HepG2 (cell line): ENCODE measurements at regions not wholly inside any gene's neighbourhood (a gene's known extent, or its start where the extent isn't known, plus 50 kb on each side); places are given as distances from the start of the nearest gene placed in this dataset.

Experiments
- ATAC-seq: fragments of 200-7000 bp; cut with Tn5 transposase; 3 replicates; pipeline ENCODE4 v1.9.1; 2020; ENCODE audit warnings: mild to moderate bottlenecking, moderate library complexity
- BruUV-seq: library from RNA; stranded (reverse); fragments of 400-500 nt; replicated peaks from 2 replicates; lab custom pipeline; 2021; lab: Mats Ljungman, UMichigan
- CTCF ChIA-PET: fragments of 300-600 bp; formaldehyde crosslinking; extraction: SDS; loops from one replicate; lab custom pipeline; 2021; ENCODE audit warnings: low total read pairs, inconsistent platforms, low intra/inter-chr PET ratio; lab: Yijun Ruan, JAX
- POLR2A ChIA-PET: fragments of 350-600 bp; sonication (Branson Sonifier 250); formaldehyde crosslinking; loops from one replicate; lab custom pipeline; 2020; ENCODE audit warnings: antibody characterized with exemption, inconsistent platforms; lab: Yijun Ruan, JAX
- DNase-seq: peaks from one replicate; pipeline ENCODE4 v3.0.0-alpha.2; 2015; ENCODE audit warnings: low spot score
- FAIRE-seq: peaks from 3 replicates; lab custom pipeline; 2011; peaks lifted over from hg19 to GRCh38; lab: Jason Lieb, UNC
- H2AFZ ChIP-seq: one replicate; pipeline ENCODE4 v1.6.1; 2011; ENCODE audit warnings: low read length, inconsistent platforms
- H3K27ac ChIP-seq: fragments of 300-600 bp; 3 replicates; pipeline ENCODE4 v1.8.0; 2011; ENCODE audit warnings: mixed run types, mild to moderate bottlenecking, mixed read lengths, low read length, inconsistent platforms; ENCODE audit not compliant: insufficient read depth; ENCODE audit errors: extremely low read length
- H3K27me3 ChIP-seq, 2 experiments: fragments of 200-600 bp in 1 of 2; 2 replicates in 1 of 2; 3 replicates in 1 of 2; pipeline versions ENCODE4 v1.6.0 to v1.8.0; 2011; ENCODE audit warnings: low read length in 2 of 2, mild to moderate bottlenecking in 2 of 2, moderate library complexity in 2 of 2, inconsistent platforms in 1 of 2; ENCODE audit not compliant: insufficient read depth in 2 of 2, control insufficient read depth in 1 of 2
- H3K36me3 ChIP-seq, 2 experiments: fragments of 200-600 bp in 1 of 2; replicated peaks in 1 of 2; 2 replicates in 1 of 2; 3 replicates in 1 of 2; pipeline versions ENCODE4 v1.5.1 to v1.8.0; 2011; ENCODE audit warnings: low read length in 2 of 2, inconsistent platforms in 1 of 2; ENCODE audit not compliant: insufficient read depth in 2 of 2, control insufficient read depth in 1 of 2
- H3K4me1 ChIP-seq: 2 replicates; pipeline ENCODE4 v1.5.1; 2012; ENCODE audit warnings: low read length, inconsistent platforms; ENCODE audit not compliant: insufficient read depth
- H3K4me2 ChIP-seq: 2 replicates; pipeline ENCODE4 v1.6.0; 2011; ENCODE audit warnings: low read depth, low read length, inconsistent platforms
- H3K4me3 ChIP-seq, 3 experiments: fragments of 200-600 bp in 1 of 3; sonication (generic), shearing (Covaris generic) in 1 of 3; replicated peaks in 1 of 3; 2 replicates each; pipeline ENCODE4 v1.5.1; 2011 to 2016; ENCODE audit warnings: low read length in 3 of 3, inconsistent platforms in 2 of 3, low read depth in 2 of 3, mild to moderate bottlenecking in 2 of 3, control low read depth in 1 of 3, mixed read lengths in 1 of 3; ENCODE audit not compliant: insufficient read depth in 1 of 3
- H3K79me2 ChIP-seq: one replicate; pipeline ENCODE4 v1.6.1; 2011; ENCODE audit warnings: low read length, inconsistent platforms; ENCODE audit not compliant: insufficient read depth
- H3K9ac ChIP-seq: 2 replicates; pipeline ENCODE4 v1.6.0; 2011; ENCODE audit warnings: mild to moderate bottlenecking, low read depth, low read length, inconsistent platforms; ENCODE audit not compliant: insufficient read depth
- H3K9me3 ChIP-seq: 2 replicates; pipeline ENCODE4 v1.5.1; 2012; ENCODE audit warnings: mild to moderate bottlenecking, low read length
- H4K20me1 ChIP-seq: 2 replicates; pipeline ENCODE4 v1.6.0; 2011; ENCODE audit warnings: inconsistent platforms, mild to moderate bottlenecking, low read length, moderate library complexity; ENCODE audit not compliant: insufficient read depth
- MED1 ChIP-seq: sonication (generic); formaldehyde crosslinking; IDR thresholded peaks from 2 replicates; pipeline ENCODE4 v1.4.0; 2020; ENCODE audit warnings: missing genetic modification reagents
- PHF8 ChIP-seq: sonication (generic); formaldehyde crosslinking; IDR thresholded peaks from 2 replicates; pipeline ENCODE4 v1.5.0; 2020; ENCODE audit warnings: missing genetic modification reagents
- SMAD1 ChIP-seq: sonication (generic); formaldehyde crosslinking; IDR thresholded peaks from 2 replicates; pipeline ENCODE4 v1.4.0; 2020; ENCODE audit warnings: missing genetic modification reagents, low read depth, mild to moderate bottlenecking, borderline replicate concordance
- SOX5 ChIP-seq: IDR thresholded peaks from 2 replicates; pipeline ENCODE4 v1.6.1; 2016; ENCODE audit warnings: borderline replicate concordance
- TCF7 ChIP-seq: sonication (generic); IDR thresholded peaks from 2 replicates; pipeline ENCODE4 v1.6.1; 2016; ENCODE audit warnings: antibody characterized with exemption, low read depth
- WIZ ChIP-seq: sonication (generic); formaldehyde crosslinking; IDR thresholded peaks from 2 replicates; pipeline ENCODE4 v1.5.1; 2020; ENCODE audit warnings: mild to moderate bottlenecking, missing genetic modification reagents
- ZFP36 ChIP-seq: fragments of 150-350 bp; IDR thresholded peaks from 2 replicates; pipeline ENCODE4 v1.6.1; 2018; ENCODE audit warnings: borderline replicate concordance, low read length, low read depth; ENCODE audit not compliant: partially characterized antibody
- ZFP90 ChIP-seq: sonication (generic); formaldehyde crosslinking; IDR thresholded peaks from 2 replicates; pipeline ENCODE4 v1.8.0; 2022; ENCODE audit warnings: missing genetic modification reagents, mild to moderate bottlenecking, inconsistent platforms, borderline replicate concordance
- ZMAT3 ChIP-seq: sonication (generic); formaldehyde crosslinking; conservative IDR thresholded peaks from 2 replicates; pipeline ENCODE4 v1.7.0; 2021; ENCODE audit warnings: missing genetic modification reagents
- ZNF431 ChIP-seq: sonication (generic); formaldehyde crosslinking; IDR thresholded peaks from 2 replicates; pipeline ENCODE4 v1.9.0; 2022; ENCODE audit warnings: missing genetic modification reagents, low read depth, mild to moderate bottlenecking, borderline replicate concordance
- ZNF7 ChIP-seq: IDR thresholded peaks from 2 replicates; pipeline ENCODE4 v1.6.1; 2016; ENCODE audit warnings: missing biosample characterization, missing genetic modification reagents
- WGBS: methylation state at CpG from one replicate; pipeline ENCODE4 v1.1.6; 2017; ENCODE audit warnings: low lambda C conversion rate; 5-methylcytosine and 5-hydroxymethylcytosine counted together
- in situ Hi-C: cut with HindIII; loops from 2 replicates; pipeline ENCODE4 v1.10.0; 2017; ENCODE audit warnings: low pct_unique_long_range_greater_than_20kb; ENCODE audit not compliant: extremely low pct_ligation_motif_present
- intact Hi-C: fragments of 100-400 bp; cut with micrococcal nuclease; formaldehyde crosslinking; loops from one replicate; pipeline ENCODE4 v1.10.0; 2022; ENCODE audit not compliant: unreplicated experiment
- TF ChIP-seq, protein P1 (sequence below): sonication (generic); formaldehyde crosslinking; IDR thresholded peaks from 2 replicates; pipeline ENCODE4 v1.4.0; 2020; ENCODE audit warnings: mild to moderate bottlenecking, missing genetic modification reagents
- TF ChIP-seq, protein P2 (sequence below): sonication (generic); formaldehyde crosslinking; IDR thresholded peaks from 2 replicates; pipeline ENCODE4 v1.4.0; 2020; ENCODE audit warnings: missing genetic modification reagents

DNA sequence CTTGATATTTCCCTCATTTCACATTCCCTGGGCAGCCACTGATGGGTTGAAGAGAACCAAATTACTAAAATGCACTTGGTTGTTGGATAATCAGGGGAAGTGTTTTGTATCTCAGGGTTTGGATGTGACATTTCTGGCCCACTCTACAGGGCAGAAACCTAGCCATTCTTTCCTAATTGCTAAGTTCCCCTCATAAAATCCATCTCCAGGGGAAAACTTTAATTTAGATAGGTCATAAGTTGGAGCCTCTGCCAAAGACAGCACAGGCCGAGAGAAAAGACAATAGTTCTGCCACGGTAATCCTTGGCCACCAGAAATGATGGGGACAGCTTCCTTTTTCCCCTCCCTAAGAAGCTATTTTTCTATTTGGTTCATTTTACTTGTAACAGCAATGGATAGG lies 192.7 kb upstream of the C1QTNF7 start:
- no peak for ATAC-seq
- no TSS peak for BruUV-seq

More for the DNA sequence above, 192.7 kb upstream of the C1QTNF7 start:
- CTCF ChIA-PET = no interaction called here
- Histone ChIP-seq H3K4me1 (peaks cover 11% of the 10 kb centered on the region; the same call in 1 of the 2 replicates), H3K4me2 (no peak overlapping the region), H3K9me3 (no peaks in the 10 kb centered on the region), H3K36me3 (no peaks in the 10 kb centered on the region), H4K20me1 (no peaks in the 10 kb centered on the region), H3K4me3 (no peak overlapping the region), H2AFZ (no peak overlapping the region), H3K9ac (no peak overlapping the region), H3K27ac (no peak overlapping the region), H3K27me3 (no peaks in the 10 kb centered on the region), H3K79me2 (no peaks in the 10 kb centered on the region)
- no peak for FAIRE-seq
- POLR2A ChIA-PET = no interaction called here
- 0% methylated on average over 2 of the region's 2 CpGs for WGBS
- DNase-seq = no peak
- TF ChIP-seq ZNF7 (CRISPR knock-in tag) (no peak), ZFP90 (CRISPR knock-in tag) (no peak), ZNF431 (no peak), ZFP36 (no peak), MED1 (CRISPR knock-in tag) (no peak), SMAD1 (CRISPR knock-in tag) (no peak), PHF8 (CRISPR knock-in tag) (no peak), ZMAT3 (CRISPR knock-in tag) (no peak), WIZ (no peak), TCF7 (no peak), SOX5 (CRISPR knock-in tag) (no peak)
- TF ChIP-seq, protein P1, sequence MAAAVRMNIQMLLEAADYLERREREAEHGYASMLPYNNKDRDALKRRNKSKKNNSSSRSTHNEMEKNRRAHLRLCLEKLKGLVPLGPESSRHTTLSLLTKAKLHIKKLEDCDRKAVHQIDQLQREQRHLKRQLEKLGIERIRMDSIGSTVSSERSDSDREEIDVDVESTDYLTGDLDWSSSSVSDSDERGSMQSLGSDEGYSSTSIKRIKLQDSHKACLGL (CRISPR knock-in tag) = no peak
- TF ChIP-seq, protein P2, sequence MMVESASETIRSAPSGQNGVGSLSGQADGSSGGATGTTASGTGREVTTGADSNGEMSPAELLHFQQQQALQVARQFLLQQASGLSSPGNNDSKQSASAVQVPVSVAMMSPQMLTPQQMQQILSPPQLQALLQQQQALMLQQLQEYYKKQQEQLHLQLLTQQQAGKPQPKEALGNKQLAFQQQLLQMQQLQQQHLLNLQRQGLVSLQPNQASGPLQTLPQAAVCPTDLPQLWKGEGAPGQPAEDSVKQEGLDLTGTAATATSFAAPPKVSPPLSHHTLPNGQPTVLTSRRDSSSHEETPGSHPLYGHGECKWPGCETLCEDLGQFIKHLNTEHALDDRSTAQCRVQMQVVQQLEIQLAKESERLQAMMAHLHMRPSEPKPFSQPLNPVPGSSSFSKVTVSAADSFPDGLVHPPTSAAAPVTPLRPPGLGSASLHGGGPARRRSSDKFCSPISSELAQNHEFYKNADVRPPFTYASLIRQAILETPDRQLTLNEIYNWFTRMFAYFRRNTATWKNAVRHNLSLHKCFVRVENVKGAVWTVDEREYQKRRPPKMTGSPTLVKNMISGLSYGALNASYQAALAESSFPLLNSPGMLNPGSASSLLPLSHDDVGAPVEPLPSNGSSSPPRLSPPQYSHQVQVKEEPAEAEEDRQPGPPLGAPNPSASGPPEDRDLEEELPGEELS (CRISPR knock-in tag) = no peak
- intact Hi-C loops = no loop called here
- in situ Hi-C loops = loop anchor here (5.0 kb wide), 1 partner anchor 222 kb away; no protein-coding TSS in a partner anchor
